Dermis blood vessel endothelial cell (primary cell): ENCODE measurements at regions not wholly inside any gene's neighbourhood (a gene's known extent, or its start where the extent isn't known, plus 50 kb on each side); places are given as distances from the start of the nearest gene placed in this dataset.
"Not testable (repeated sequence)": the region's sequence is repeated elsewhere in the genome, so short reads cannot be mapped to it uniquely, and the experiment has no call there.

ENCODE experiments used
- DNase-seq: peaks from one replicate; pipeline ENCODE4 v3.0.0; 2010

DNA sequence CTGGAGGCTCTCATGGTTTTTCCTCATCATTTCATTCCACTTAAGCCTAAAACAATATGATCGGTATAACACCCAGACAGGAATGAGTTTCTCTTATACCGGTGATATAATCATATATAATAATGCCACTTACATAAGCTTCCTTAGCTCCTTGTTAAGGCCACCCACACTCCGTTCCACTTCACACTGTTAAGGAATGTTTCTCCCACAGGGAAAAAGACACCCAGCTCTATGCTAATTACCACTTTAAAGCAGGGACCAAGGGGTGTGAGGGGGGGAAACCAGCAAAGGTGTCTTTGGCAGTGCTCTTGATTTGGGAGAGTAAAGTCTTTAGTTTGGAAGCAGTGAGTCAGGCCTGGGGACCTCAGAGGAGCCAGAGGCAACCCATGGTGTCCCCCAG is 245.4 kb downstream of the NPIPA7 start:
- DNase-seq = not testable (repeated sequence)

DNA sequence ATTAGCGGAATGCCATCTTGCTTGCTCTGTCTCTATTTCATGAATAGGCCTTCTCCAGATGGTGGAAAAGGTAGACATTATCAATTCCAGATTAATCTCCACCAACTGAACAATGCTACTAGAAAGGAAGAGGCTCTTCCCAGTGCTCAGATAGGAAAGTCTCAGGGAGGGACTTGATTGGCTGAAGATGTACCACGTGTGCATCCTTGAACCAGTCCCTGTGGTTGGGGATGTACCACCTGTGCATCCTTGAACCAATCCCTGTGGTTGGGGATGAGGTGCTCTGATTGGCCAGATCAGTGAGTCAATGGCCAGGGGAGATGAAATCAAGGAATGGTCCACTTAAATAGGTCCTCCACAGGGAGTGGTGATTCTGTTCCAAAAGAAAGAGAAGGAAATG is 246.2 kb downstream of the NPIPA7 start:
- DNase-seq = not testable (repeated sequence)

DNA sequence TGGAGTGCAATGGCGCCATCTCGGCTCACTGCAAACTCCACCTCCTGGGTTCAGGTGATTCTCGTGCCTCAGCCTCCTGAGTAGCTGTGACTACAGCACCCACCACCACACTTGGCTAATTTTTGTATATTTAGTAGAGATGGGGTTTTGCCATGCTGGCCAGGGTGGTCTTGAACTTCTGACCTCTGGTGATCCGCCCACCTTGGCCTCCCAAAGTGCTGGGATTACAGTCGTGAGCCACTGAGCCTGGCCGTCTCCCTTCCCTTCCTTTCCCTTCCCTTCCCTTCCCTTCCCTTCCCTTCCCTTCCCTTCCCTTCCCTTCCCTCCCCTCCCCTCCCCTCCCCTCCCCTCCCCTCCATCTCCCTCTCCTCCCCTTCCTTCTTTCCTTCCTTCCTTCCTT is 248.9 kb downstream of the NPIPA7 start:
- not testable (repeated sequence) for DNase-seq

DNA sequence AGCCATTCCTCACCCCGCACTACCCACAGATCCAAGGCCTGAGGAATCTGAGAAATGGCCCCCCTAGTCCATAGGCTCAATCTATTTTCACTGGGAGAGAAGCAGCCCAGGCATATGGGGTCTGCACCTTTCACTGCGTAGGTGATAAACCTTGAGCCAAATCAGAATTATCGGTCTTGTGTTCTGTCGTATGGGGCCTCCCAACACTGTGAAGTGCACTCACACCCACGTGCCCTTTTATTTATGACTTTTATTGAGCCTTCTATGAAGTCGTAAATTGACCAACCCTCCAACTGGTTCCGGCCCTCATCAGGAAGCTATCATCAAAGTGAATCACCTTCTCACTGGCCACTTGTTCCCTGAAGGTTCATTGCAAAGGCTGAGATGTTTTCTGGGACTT is 259.3 kb downstream of the NPIPA7 start:
- DNase-seq = not testable (repeated sequence)

DNA sequence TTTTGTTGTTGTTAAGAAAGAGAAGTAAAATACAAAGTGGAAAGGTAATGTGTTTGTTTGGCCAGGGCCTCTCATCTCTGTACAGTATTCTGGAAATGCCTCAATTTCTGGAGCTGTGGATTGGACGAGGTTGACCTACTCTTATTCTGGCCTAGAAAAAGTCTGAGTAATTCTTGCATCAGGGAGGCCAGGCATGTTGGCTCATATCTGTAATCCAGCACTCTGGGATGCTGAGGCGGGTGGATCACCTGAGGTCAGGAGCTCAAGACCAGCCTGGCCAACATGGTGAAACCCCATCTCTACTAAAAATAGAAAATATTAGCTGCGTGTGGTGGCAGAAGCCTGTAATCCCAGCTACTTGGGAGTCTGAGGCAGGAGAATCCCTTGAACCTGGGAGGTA is 259.8 kb downstream of the NPIPA7 start:
- not testable (repeated sequence) for DNase-seq

DNA sequence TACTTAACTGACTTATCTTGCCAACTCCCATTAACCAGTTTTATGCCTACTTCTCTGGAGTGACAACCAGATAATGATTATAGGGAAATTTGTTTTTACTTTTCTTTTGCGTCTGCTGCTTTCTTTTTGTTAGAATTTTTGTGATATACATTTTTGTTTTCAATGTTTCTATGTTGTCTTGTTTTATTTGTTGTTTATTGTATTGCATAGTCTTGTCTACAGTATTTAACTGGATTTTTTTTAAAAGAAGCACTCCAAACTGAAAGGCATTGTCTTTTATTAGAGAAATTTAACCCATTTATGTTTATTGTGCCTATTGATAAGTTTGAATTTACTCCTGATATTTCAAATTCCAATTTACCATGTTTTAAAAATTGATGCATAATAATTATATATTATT is 264.9 kb downstream of the NPIPA7 start:
- not testable (repeated sequence) for DNase-seq

DNA sequence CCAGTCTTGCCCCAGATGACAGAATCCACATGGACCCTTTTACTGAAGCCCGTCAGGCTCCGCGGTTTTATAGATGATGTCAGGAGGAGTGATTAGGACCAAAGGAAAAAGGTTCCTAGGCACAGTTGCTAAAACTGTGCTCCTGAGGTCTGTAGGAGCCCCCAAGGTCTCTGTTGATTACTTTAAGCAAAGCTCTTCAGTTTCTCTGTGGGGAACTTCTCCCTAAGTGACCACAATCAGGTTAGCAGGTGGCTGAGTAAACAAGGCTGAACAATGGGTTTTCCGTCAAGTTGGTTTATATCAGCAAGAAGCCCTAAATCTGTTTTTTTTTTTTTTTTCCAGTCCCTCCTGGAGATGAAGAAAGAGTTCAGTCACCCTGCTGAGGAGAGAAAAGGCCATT is 269.1 kb downstream of the NPIPA7 start:
- DNase-seq = not testable (repeated sequence)

DNA sequence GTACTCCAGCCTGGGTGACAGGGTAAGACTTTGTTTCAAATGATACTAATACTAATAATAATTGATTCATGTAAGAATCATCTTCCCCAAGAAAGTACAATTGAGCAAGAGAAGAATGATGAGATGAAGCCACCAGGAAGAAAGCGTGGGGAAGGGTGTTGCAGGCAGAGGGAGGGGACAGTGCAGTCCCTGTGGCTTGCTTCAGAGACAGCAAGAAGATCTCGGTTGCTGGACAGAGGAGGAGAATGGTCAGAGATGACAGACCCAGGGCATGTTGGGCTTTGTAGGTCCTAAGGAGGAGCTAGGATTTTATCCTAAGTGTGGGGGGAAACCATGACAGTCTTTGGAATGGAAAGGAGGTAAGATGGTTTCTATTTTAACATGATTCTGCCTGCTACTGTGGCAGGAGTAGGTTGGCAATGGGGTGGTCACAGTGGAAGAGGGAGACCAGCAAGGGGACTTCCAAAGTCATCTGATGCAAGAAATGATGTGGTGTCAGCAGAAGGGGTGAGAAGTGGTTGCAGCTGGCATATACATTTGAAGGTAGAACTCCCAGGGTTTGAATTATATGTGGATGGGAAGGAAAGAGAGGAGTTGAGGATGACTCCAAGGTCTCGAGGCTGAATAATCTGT is 293.4 kb downstream of the NPIPA7 start:
- DNase-seq = not testable (repeated sequence)

DNA sequence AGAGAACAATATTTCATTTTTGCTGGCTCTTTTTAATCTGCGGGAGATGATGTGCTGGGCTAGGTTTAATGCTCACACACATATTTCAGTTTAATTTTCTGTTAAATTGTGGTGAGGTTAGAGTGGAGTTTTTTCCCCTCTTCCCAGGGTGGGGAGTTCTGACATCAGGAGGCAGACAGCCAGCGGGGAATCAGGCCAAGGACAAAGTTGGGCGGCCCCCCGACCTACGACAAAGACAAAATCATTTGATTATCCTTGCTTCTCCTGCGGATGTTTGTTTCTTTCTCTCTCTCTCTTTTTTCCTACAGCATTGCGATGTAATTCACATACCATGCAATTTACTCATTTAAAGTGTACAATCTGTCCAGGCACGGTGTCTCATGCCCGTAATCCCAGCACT is 295.9 kb downstream of the NPIPA7 start:
- DNase-seq = not testable (repeated sequence)

DNA sequence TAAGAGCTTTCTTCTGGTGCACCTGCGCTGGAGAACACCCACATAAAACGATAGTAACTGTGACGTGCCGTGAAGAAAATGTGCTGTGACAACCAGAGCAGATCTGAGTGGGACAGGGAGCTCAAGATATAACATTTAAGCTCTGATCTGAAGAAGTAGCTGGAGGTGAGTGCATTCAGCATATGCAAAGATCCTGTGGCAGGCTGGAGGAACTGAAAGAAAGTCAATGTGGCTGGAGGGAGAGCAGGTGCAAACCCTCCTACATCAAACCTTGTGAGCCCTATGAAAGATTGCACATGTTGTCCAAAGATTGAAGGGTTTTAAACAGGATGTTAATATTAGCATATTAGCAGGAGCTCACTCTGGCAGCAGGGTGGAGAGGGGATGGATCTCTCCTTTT is 342.9 kb downstream of the NPIPA7 start:
- DNase-seq = not testable (repeated sequence)

DNA sequence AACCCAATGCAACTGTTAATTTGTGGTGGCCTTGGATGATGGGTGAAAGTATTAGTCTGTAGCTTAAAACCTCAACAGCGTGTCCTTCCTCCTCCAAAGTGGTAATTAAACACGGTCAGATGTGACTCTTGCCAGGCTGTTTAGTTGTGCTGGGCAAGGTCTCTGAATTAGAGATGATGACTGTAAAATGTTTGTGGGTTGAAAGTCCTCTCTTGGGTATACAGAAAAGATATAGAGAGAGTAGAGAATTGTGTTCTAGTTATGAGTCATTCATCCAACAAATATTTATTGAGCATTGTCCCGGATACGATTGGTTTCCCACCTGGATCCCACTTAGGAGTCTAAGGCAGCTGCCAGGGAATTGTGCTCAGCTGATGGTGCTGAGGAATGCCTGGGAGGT is 343.7 kb downstream of the NPIPA7 start:
- not testable (repeated sequence) for DNase-seq

DNA sequence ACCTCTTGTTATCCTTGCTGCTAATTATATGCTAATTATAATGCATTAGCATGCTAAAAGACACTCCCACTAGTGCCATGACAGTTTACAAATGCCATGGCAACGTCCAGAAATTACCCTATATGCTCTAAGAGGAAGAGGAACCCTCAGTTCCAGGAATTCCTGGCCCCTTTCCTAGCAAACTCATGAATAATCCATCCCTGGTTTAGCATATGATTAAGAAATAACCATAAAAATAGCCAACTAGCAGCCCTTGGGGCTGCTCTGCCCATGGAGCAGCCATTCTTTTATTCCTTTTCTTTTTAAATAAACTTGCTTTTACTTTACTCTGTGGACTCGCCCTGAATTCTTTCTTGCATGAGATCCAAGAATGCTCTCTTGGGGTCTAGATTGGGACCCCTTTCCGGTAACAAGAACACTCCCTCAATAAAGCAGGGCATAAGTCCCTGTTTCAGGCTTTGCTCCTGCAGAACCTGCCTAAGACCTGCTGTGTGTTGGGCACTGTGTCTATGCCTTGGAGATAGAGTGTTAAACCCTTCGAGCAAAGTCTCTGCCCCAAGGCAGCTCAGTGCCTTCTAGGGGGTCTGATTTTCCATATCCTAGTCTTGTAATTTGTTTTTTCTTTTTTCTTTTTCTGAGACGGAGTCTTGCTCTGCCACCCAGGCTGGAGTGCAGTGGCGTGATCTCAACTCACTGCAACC is 345.0 kb downstream of the NPIPA7 start:
- not testable (repeated sequence) for DNase-seq

DNA sequence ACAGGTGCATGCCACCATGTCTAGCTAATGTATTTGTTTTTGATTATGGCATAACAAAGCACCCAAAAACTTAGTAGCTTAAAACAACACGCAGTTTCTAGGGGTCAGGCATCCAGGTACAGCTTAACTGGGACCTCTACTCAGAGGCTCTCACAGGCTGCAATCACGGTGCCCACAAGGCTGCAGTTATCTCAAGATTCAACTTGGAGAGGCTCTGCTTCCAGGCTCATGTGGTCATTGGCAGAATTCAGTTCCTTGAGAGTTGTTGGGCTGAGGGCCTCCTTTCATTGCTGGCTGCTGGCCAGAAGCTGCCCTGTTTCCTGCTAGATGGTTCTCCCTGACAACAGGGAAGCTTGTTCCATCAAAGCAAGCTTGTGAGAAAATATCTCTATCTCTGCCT is 348.1 kb downstream of the NPIPA7 start:
- not testable (repeated sequence) for DNase-seq

DNA sequence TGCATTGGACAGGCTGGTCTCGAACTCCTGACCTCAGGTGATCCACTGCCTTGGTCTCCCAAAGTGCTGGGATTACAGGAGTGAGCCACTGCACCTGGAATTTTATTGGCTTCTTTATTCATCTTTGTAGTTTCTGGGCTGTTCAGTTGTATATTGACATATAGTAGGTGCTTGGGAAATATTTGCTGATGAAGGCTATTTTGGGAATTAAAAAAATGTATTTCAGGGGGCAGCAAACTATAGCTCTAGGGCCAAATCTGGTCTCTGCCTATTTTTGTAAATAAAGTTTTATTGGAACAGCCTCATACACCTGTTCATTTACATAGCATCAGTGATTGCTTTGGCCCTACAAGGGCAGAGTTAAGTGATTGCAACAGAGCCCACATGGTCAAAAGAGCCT is 363.6 kb downstream of the NPIPA7 start:
- DNase-seq = not testable (repeated sequence)

DNA sequence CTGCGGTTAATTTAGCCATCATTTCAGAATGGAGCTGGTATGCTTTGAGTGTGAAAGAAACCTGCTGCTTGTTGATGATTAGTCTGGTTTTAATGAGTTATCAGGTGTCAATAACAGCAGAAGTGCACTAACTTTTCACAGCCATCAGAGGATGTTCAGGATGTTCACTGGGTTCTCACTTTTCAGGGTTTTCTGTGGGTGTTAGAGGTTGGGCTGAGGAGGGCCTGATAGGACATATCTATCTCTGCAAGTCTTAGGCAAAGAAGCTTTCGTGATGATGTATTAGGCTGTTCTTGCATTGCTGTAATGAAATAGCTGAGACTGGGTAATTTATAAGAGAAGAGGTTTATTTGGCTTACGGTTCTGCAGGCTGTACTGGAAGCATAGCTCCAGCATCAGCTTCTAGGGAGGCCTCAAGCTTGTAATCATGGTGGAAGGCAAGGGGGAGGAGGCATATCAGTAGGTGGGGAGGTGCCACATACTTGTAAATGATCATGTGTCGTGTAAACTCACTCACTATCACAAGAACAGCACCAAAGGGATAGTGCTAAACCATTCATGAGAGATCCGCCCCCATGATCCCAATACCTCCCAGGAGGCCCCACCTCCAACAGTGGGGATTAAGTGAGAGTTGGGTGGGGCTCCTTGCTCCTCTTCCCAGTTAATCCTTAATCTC is 376.2 kb downstream of the NPIPA7 start:
- not testable (repeated sequence) for DNase-seq

DNA sequence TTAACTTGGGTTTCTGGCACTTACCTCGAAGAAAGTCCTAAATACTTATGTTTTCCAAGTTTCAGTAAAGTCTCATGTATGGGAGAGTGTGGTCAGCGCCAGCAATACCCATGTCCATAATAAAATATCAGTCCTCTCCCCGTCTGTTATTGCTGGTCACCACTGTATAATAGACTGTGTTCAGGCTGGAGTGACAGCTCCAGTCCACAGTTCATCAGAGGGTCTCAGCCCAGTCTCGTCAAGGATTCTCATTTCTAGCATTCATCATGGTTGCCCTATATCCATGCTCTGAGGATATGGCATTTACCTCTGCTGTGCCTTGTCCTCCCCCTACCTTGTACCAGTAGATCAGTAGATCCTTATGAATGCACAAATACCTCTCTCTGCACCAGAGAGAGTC is 384.5 kb downstream of the NPIPA7 start:
- DNase-seq = no peak

DNA sequence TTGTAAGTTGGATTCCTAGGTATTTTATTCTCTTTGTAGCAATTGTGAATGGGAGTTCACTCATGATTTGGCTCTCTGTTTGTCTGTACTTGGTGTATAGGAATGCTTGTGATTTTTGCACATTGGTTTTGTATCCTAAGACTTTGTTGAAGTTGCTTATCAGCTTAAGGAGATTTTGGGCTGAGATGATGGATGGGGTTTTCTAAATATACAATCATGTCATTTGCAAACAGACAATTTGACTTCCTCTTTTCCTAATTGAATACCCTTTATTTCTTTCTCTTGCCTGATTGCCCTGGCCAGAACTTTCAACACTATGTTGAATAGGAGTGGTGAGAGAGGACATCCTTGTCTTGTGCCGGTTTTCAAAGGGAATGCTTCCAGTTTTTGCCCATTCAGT is 391.8 kb downstream of the NPIPA7 start:
- not testable (repeated sequence) for DNase-seq

DNA sequence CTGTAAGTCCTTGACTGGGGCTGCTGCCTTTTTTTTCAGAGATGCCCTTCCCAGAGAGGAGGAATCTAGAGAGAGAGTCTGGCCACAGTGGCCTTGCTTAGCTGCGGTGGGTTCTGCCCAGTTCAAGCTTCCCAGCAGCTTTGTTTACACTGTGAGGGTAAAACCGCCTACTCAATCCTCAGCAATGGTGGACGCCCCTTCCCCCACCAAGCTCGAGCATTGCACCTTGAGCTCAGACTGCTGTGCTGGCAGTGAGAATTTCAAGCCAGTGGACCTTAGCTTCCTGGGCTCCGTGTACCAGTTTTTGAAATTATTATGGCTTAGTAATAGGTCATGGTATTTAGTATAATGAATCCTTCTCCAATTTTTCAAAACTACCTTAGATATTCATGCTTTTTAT is 395.4 kb downstream of the NPIPA7 start:
- DNase-seq = no peak

DNA sequence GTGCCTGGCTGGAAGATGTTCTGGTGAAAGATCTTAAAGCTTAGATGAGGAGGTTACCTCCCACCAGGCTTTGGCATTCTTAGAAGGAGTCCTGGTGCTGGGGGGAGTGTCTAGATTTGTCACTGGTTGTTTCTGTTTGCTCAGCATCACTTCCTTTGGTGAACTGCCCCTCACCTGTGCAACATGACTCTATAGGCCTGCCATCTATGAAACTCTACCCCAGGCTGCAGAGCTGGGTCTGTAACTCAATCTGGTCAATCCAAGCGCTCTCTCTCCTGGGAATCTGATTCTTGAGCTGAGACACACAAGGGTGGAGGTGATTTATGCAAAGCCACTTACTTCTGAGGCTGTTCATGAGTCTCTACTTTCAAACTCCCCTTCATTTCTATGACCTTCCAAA is 399.4 kb downstream of the NPIPA7 start:
- no peak for DNase-seq

DNA sequence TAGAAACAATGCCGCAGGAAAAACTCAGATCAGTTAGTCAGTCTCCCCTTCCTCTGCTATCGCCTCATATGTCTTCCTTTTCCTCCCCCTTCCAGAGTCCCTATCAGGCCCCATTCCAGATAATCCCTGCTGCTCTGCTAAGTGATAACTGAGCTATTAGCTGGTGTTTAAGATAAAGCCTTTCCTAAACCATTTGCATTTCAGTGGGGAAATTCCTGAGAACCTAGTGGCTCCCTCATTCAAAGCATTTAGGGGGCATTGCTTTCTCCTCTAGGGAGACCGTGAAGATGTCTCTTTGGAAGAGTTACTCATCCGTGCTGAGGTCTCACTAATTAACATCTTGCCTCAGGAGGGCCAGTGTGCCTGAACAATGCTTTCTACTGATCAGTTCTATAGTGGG is 401.6 kb downstream of the NPIPA7 start:
- DNase-seq = no peak

DNA sequence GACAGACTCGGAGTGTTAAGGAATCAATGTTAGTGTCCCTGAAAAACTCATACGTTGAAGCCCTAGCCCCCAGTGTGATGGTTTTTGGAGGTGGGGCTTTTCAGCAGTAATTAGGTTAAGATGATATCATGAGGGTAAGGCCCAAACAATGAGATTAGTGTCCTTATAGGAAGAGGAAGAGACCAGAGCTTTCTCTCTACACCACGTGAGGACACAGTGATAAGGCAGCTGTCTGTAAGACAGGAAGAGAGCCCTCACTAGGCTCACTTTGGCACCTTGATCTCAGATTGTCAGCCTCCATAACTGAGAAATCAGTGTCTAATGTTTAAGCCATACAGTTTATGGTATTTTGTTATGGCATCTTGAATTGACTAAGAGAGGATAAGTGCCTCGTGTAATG is 403.2 kb downstream of the NPIPA7 start:
- no peak for DNase-seq

DNA sequence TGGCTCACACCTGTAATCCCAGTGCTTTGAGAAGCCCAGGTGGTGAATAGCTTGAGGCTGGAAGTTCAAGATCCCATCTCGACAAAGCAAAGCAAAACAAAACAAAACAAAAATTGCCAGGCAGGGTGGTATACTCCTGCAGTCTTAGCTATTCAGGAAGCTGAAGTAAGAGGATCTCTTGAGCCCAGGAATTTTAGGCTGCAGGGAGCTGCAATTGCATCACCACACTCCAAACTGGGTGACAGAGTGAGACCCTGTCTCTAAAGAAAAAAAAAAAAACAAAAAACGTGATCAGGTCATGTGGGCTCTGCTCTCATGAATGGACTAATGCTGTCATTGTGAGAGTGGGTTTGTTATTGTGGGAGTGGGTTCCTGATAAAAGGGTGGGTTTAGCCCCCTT is 409.1 kb downstream of the NPIPA7 start:
- DNase-seq = no peak

DNA sequence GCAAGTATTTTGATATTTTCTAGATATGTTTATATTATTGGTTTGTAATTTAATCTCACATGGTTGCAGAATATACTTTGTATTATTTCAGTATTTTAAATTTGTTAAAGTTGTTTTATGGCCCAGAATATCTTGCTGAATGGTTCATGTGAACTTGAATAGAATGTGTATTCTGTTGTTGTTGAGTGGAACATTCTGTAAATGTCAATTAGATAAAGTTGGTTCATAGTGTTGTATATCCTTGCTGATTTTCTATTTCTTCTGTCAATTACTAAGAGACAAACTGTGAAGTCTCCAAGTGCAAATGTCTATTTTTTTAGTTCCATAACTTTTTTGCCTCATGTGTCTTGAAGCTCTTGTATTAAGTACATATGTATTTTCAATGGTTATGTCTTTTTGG is 411.7 kb downstream of the NPIPA7 start:
- DNase-seq = no peak

DNA sequence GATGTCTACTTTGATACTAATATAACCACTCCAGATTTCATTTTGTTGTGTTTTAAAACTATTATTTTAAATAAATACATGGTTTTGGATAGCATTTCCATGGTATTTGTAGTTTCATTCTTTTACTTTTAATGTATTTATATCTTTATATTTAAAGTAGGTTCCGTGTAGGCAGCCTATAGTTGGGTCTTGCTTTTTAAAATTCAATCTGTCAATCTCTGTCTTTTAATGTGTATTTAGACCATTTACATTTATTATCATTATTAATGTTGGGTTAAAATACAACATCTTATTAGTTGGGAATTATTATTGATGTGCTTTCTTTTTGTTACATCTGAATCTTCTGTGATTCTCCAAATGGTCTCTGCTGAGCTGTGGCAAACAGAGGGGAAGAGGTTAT is 412.1 kb downstream of the NPIPA7 start:
- DNase-seq = no peak
